CD8-positive, alpha-beta memory T cell (primary cell): ENCODE measurements at regions not wholly inside any gene's neighbourhood (a gene's known extent, or its start where the extent isn't known, plus 50 kb on each side); places are given as distances from the start of the nearest gene placed in this dataset.

Source experiments
- CTCF ChIA-PET: fragments of 350-600 bp; sonication (Branson Sonifier 250); formaldehyde crosslinking; loops from one replicate; lab custom pipeline; 2021; ENCODE audit warnings: antibody characterized with exemption; lab: Charles Lee
- POLR2A ChIA-PET: fragments of 350-600 bp; sonication (Branson Sonifier 250); formaldehyde crosslinking; loops from one replicate; lab custom pipeline; 2021; ENCODE audit warnings: antibody characterized with exemption; lab: Charles Lee
- DNase-seq, 5 donors: peaks; one replicate each; pipeline versions ENCODE4 v3.0.0 to v3.0.0-alpha.2; 2020 to 2022; ENCODE audit warnings: mixed read lengths in 1 of 5
- H3K27ac ChIP-seq: one replicate; pipeline ENCODE4 v1.7.0; 2013; ENCODE audit warnings: low read depth, mild to moderate bottlenecking, low read length, moderate library complexity
- H3K27me3 ChIP-seq: 2 replicates; pipeline ENCODE4 v1.7.0; 2013; ENCODE audit warnings: low read length, mild to moderate bottlenecking; ENCODE audit not compliant: insufficient read depth, poor library complexity, severe bottlenecking
- H3K36me3 ChIP-seq: 2 replicates; pipeline ENCODE4 v1.7.0; 2013; ENCODE audit warnings: mild to moderate bottlenecking, low read length, moderate library complexity; ENCODE audit not compliant: insufficient read depth
- H3K4me1 ChIP-seq: 2 replicates; pipeline ENCODE4 v1.7.0; 2013; ENCODE audit warnings: mild to moderate bottlenecking, low read length, moderate library complexity; ENCODE audit not compliant: insufficient read depth
- H3K4me3 ChIP-seq: 2 replicates; pipeline ENCODE4 v1.7.0; 2013; ENCODE audit warnings: mild to moderate bottlenecking, low read length
- H3K9me3 ChIP-seq: 2 replicates; pipeline ENCODE4 v1.7.0; 2013; ENCODE audit warnings: mild to moderate bottlenecking, low read length
- H3K27ac Mint-ChIP-seq, 8 donors: one replicate each; pipeline ENCODE4 v1.8.0; 2020 to 2021; ENCODE audit warnings: mixed read lengths in 8 of 8, mild to moderate bottlenecking in 6 of 8, inconsistent platforms in 3 of 8, moderate library complexity in 3 of 8
- H3K27me3 Mint-ChIP-seq, 2 donors: one replicate each; pipeline ENCODE4 v1.8.0; 2020 to 2021; ENCODE audit warnings: mixed read lengths in 2 of 2, mild to moderate bottlenecking in 1 of 2, moderate library complexity in 1 of 2
- H3K36me3 Mint-ChIP-seq, 3 donors: one replicate each; pipeline ENCODE4 v1.8.0; 2020 to 2021; ENCODE audit warnings: mixed read lengths in 3 of 3, inconsistent platforms in 1 of 3, mild to moderate bottlenecking in 1 of 3
- H3K4me1 Mint-ChIP-seq, 3 donors: one replicate each; pipeline ENCODE4 v1.8.0; 2020 to 2021; ENCODE audit warnings: mixed read lengths in 3 of 3, inconsistent platforms in 1 of 3, mild to moderate bottlenecking in 1 of 3
- H3K4me3 Mint-ChIP-seq, 7 donors: one replicate each; pipeline ENCODE4 v1.8.0; 2020 to 2021; ENCODE audit warnings: mixed read lengths in 7 of 7, mild to moderate bottlenecking in 6 of 7, moderate library complexity in 4 of 7, inconsistent platforms in 2 of 7
- H3K9me3 Mint-ChIP-seq, 5 donors: one replicate each; pipeline ENCODE4 v1.8.0; 2020 to 2022; ENCODE audit warnings: mixed read lengths in 5 of 5, mild to moderate bottlenecking in 3 of 5, moderate library complexity in 2 of 5, inconsistent platforms in 1 of 5

- no peak overlapping the region for H3K27ac ChIP-seq
- POLR2A ChIA-PET = no interaction called here
Observed at GRCh38 chr12:29086325-29087271, 62.5 kb upstream of the FAR2 start.

DNA sequence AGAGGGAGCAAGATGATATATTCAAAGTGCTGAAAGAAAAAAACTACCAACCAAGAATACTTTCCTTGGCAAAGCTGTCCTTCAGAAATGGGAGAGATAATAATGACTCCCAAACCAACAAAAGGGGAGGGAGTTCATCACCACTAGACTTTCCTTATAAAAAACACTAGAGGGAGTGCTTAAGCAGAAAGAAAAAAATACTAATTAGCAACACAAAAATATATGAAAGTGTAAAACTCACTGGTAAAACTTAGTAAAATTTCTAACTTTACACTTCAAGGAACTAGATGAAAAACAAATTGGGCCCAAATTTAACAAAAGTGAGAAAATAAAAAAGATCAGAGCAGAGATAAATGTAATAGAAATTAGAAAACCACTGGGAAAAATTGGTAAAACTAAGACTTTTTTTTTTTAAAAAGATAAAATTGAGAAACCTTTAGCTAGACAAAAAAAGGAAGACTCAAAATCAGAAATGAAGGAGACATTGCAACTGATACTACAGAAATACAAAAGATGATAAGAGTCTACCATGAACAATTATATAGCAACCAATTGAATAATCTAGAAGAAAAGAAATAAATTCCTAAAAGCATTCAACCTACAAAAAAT lies 60.4 kb upstream of the FAR2 start:
- DNase-seq = no peak
- ChIA-PET CTCF (interaction anchor here (0.7 to 4.5 kb wide), 3 partner anchors 13 to 229 kb away, joined by 3 to 20 read pairs (median 6); no protein-coding TSS in a partner anchor), POLR2A (interaction anchor here (1.1 kb wide), 1 partner anchor 15 kb away, joined by 3 read pairs; no protein-coding TSS in a partner anchor)
- no peaks in the 10 kb centered on the region for H3K27me3 ChIP-seq
- no peaks in the 10 kb centered on the region for H3K9me3 ChIP-seq
- H3K27ac Mint-ChIP-seq = peak overlapping the region in 1 of 8 donors; percentile 70
- H3K36me3 ChIP-seq = no peaks in the 10 kb centered on the region
- peaks cover 0 to 5% (median 0%) of the 10 kb centered on the region in 5 donors for H3K9me3 Mint-ChIP-seq
- no peaks in the 10 kb centered on the region for H3K36me3 Mint-ChIP-seq
- H3K4me1 ChIP-seq = no peaks in the 10 kb centered on the region
- H3K27ac ChIP-seq = no peak overlapping the region
- peaks cover 0 to 6% of the 10 kb centered on the region in 2 donors for H3K27me3 Mint-ChIP-seq
- H3K4me3 Mint-ChIP-seq = no peak overlapping the region
- H3K4me1 Mint-ChIP-seq = peaks cover 0 to 5% (median 1%) of the 10 kb centered on the region in 3 donors
- no peak overlapping the region for H3K4me3 ChIP-seq

More at GRCh38 chr12:29086325-29087271, 62.5 kb upstream of the FAR2 start:
- Histone ChIP-seq H3K27me3 (no peaks in the 10 kb centered on the region), H3K4me3 (no peak overlapping the region), H3K9me3 (no peaks in the 10 kb centered on the region), H3K36me3 (no peaks in the 10 kb centered on the region), H3K4me1 (no peaks in the 10 kb centered on the region)
- CTCF ChIA-PET = interaction anchor here (0.7 to 4.5 kb wide), 4 partner anchors 12 to 231 kb away, joined by 3 to 20 read pairs (median 3); no protein-coding TSS in a partner anchor
- Mint-ChIP-seq H3K36me3 (no peaks in the 10 kb centered on the region), H3K27ac (no peak overlapping the region), H3K4me3 (no peak overlapping the region), H3K9me3 (no peaks in the 10 kb centered on the region), H3K27me3 (peaks cover 0 to 4% of the 10 kb centered on the region in 2 donors), H3K4me1 (peaks cover 0 to 5% (median 1%) of the 10 kb centered on the region in 3 donors)
- no peak for DNase-seq
